K562 (cell line): ENCODE measurements at regions not wholly inside any gene's neighbourhood (a gene's known extent, or its start where the extent isn't known, plus 50 kb on each side); places are given as distances from the start of the nearest gene placed in this dataset.

Experiments used
- ATAC-seq: fragments of 200-7000 bp; cut with Tn5 transposase; 3 replicates; pipeline ENCODE4 v1.9.1; 2020; ENCODE audit warnings: moderate library complexity
- BruUV-seq: library from RNA; stranded (reverse); fragments of 400-500 nt; replicated peaks from 2 replicates; lab custom pipeline; 2021; lab: Mats Ljungman, UMichigan
- CTCF ChIA-PET: fragments of 300-600 bp; formaldehyde crosslinking; extraction: SDS; loops from one replicate; lab custom pipeline; 2021; ENCODE audit warnings: low intra/inter-chr PET ratio; lab: Yijun Ruan, JAX
- POLR2A ChIA-PET: fragments of 300-600, 350-650 bp; sonication (Branson Sonifier 250); formaldehyde crosslinking; extraction: SDS; loops from one replicate; lab custom pipeline; 2021; ENCODE audit warnings: antibody characterized with exemption, inconsistent platforms; lab: Yijun Ruan, JAX
- DNase-seq, 4 experiments: peaks; one replicate each; pipeline versions ENCODE4 v3.0.0 to v3.0.0-alpha.2; 2011 to 2018; ENCODE audit warnings: low spot score in 3 of 4, mixed read lengths in 3 of 4; ENCODE audit errors: extremely low read depth in 1 of 4
- FAIRE-seq: peaks from 2 replicates; lab custom pipeline; 2011; peaks lifted over from hg19 to GRCh38; lab: Jason Lieb, UNC
- H2AFZ ChIP-seq: 2 replicates; pipeline ENCODE4 v1.6.0; 2011; ENCODE audit warnings: low read depth, low read length, control low read depth, inconsistent platforms
- H3K27ac ChIP-seq: fragments of 200-600 bp; 3 replicates; pipeline ENCODE4 v1.8.0; 2011; ENCODE audit warnings: low read depth, mild to moderate bottlenecking, control low read depth, inconsistent platforms, low read length, moderate library complexity, mixed read lengths; ENCODE audit errors: extremely low read depth
- H3K27me3 ChIP-seq, 2 experiments: fragments of 300-600 bp in 1 of 2; 2 replicates in 1 of 2; 3 replicates in 1 of 2; pipeline versions ENCODE4 v1.6.0 to v1.8.0; 2011; ENCODE audit warnings: inconsistent platforms in 2 of 2, low read length in 2 of 2, mild to moderate bottlenecking in 1 of 2, mixed read lengths in 1 of 2, moderate library complexity in 1 of 2; ENCODE audit not compliant: control insufficient read depth in 2 of 2, insufficient read depth in 2 of 2
- H3K36me3 ChIP-seq: fragments of 300-600 bp; 3 replicates; pipeline ENCODE4 v1.8.0; 2011; ENCODE audit warnings: mild to moderate bottlenecking, low read length, inconsistent platforms; ENCODE audit not compliant: control insufficient read depth, insufficient read depth
- H3K4me1 ChIP-seq, 2 experiments: fragments of 200-600 bp in 1 of 2; replicated peaks in 1 of 2; 2 replicates in 1 of 2; 3 replicates in 1 of 2; pipeline versions ENCODE4 v1.5.1 to v1.8.0; 2011; ENCODE audit warnings: inconsistent platforms in 2 of 2, low read length in 2 of 2, mild to moderate bottlenecking in 1 of 2, mixed read lengths in 1 of 2, moderate library complexity in 1 of 2; ENCODE audit not compliant: control insufficient read depth in 2 of 2, insufficient read depth in 2 of 2
- H3K4me2 ChIP-seq: 2 replicates; pipeline ENCODE4 v1.6.1; 2011; ENCODE audit warnings: low read length, control low read depth, inconsistent platforms, mixed read lengths; ENCODE audit not compliant: insufficient read depth
- H3K4me3 ChIP-seq: fragments of 200-600 bp; sonication (generic), shearing (Covaris generic); 2 replicates; pipeline ENCODE4 v1.5.1; 2016; ENCODE audit warnings: control low read depth, inconsistent platforms
- H3K79me2 ChIP-seq: fragments of 200-600 bp; 3 replicates; pipeline ENCODE4 v1.8.0; 2011; ENCODE audit warnings: low read length, inconsistent platforms; ENCODE audit not compliant: control insufficient read depth, insufficient read depth
- H3K9ac ChIP-seq, 2 experiments: 2 replicates each; pipeline versions ENCODE4 v1.6.0 to v1.6.1; 2011; ENCODE audit warnings: low read depth in 2 of 2, low read length in 2 of 2, control low read depth in 1 of 2, inconsistent platforms in 1 of 2, mild to moderate bottlenecking in 1 of 2, mixed read lengths in 1 of 2; ENCODE audit not compliant: insufficient read depth in 1 of 2
- H3K9me1 ChIP-seq: one replicate; pipeline ENCODE4 v1.6.0; 2011; ENCODE audit warnings: inconsistent platforms, mild to moderate bottlenecking, low read length, moderate library complexity; ENCODE audit not compliant: control insufficient read depth, insufficient read depth
- H3K9me3 ChIP-seq: replicated peaks from 2 replicates; pipeline ENCODE4 v1.5.1; 2011; ENCODE audit warnings: low read depth, low read length, inconsistent platforms; ENCODE audit not compliant: control insufficient read depth, insufficient read depth
- H4K20me1 ChIP-seq: replicated peaks from 2 replicates; pipeline ENCODE4 v1.6.1; 2011; ENCODE audit warnings: low read length, inconsistent platforms, mixed read lengths; ENCODE audit not compliant: control insufficient read depth, insufficient read depth
- ADNP ChIP-seq: fragments of 200-800 bp; sonication (Bioruptor generic); IDR thresholded peaks from 2 replicates; pipeline ENCODE4 v1.6.1; 2016; ENCODE audit warnings: missing genetic modification characterization, missing compliant biosample characterization
- DIDO1 ChIP-seq: fragments of 450-650 bp; IDR thresholded peaks from 2 replicates; pipeline ENCODE4 v1.6.1; 2016; ENCODE audit warnings: low read depth, missing biosample characterization, missing genetic modification characterization
- IRF2 ChIP-seq: sonication (generic); formaldehyde crosslinking; IDR thresholded peaks from 2 replicates; pipeline ENCODE4 v1.8.1; 2022; ENCODE audit warnings: mild to moderate bottlenecking, missing genetic modification reagents
- KLF6 ChIP-seq: fragments of 250-450 bp; sonication (Bioruptor Pico); IDR thresholded peaks from 2 replicates; pipeline ENCODE4 v1.4.0; 2020; ENCODE audit warnings: mild to moderate bottlenecking, moderate library complexity, borderline replicate concordance
- NFYB ChIP-seq: IDR thresholded peaks from 2 replicates; pipeline ENCODE4 v1.6.1; 2011; ENCODE audit warnings: mild to moderate bottlenecking, moderate library complexity; ENCODE audit not compliant: insufficient read length; ENCODE audit errors: extremely low read depth
- PCBP1 ChIP-seq: fragments of 200-400 bp; formaldehyde crosslinking; IDR thresholded peaks from 2 replicates; pipeline ENCODE4 v1.6.1; 2018; ENCODE audit warnings: mild to moderate bottlenecking, low read depth, low read length; ENCODE audit not compliant: poor library complexity, severe bottlenecking
- RBM25 ChIP-seq: fragments of 200-400 bp; formaldehyde crosslinking; IDR thresholded peaks from 2 replicates; pipeline ENCODE4 v1.6.1; 2018; ENCODE audit warnings: low read length, low read depth, moderate library complexity; ENCODE audit not compliant: severe bottlenecking
- ZEB2 ChIP-seq: fragments of 450-650 bp; IDR thresholded peaks from 2 replicates; pipeline ENCODE4 v1.6.1; 2016
- WGBS: fragments of 100-300 bp; shearing (Covaris generic); methylation state at CpG from one replicate; pipeline ENCODE4 v1.1.6; 2016; ENCODE audit warnings: low coverage, mixed read lengths; ENCODE audit not compliant: insufficient coverage; ENCODE audit errors: missing lambda C conversion rate; 5-methylcytosine and 5-hydroxymethylcytosine counted together
- in situ Hi-C: fragments of 300-500 bp; cut with MboI; formaldehyde crosslinking; loops from 4 replicates; pipeline ENCODE4 v1.15.0; 2018; ENCODE audit warnings: inconsistent platforms, mixed read lengths
- intact Hi-C: fragments of 100-400 bp; cut with micrococcal nuclease; formaldehyde crosslinking; loops from 2 replicates; pipeline ENCODE4 v1.14.2; 2022
- TF ChIP-seq, protein P1 (sequence below): fragments of 450-650 bp; IDR thresholded peaks from 2 replicates; pipeline ENCODE4 v1.6.1; 2018; ENCODE audit warnings: mild to moderate bottlenecking, low read depth; ENCODE audit not compliant: partially characterized antibody
- TF ChIP-seq, protein P2 (sequence below): sonication (generic); formaldehyde crosslinking; IDR thresholded peaks from 2 replicates; pipeline ENCODE4 v1.8.1; 2022; ENCODE audit warnings: missing genetic modification reagents
- TF ChIP-seq, protein P3 (sequence below): fragments of 450-650 bp; IDR thresholded peaks from one replicate; pipeline ENCODE4 v1.6.1; 2018; ENCODE audit warnings: mild to moderate bottlenecking, moderate library complexity; ENCODE audit not compliant: partially characterized antibody

DNA sequence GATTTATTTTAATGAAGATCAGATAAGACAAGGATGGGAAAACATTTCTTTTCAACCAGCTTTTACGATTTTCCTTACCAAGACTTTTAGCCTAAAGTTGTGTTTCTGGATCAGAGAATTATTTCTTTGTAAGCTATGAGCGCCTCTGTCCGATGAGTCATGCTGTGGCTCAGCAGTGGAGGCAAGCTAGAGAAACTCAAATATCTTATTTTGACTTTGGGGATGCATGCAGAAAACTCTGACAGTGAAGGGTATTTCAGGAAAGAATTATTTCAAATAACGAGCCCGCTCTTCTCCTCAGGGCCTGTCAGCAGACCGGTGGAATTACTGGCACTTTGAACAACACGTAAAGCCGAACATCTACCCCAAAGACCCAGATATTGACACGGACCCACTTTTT is 77.9 kb upstream of the OR5AK2 start (continued):
- TF ChIP-seq DIDO1, result no peak
- TF ChIP-seq, all 486 proteins: peak for 0

DNA sequence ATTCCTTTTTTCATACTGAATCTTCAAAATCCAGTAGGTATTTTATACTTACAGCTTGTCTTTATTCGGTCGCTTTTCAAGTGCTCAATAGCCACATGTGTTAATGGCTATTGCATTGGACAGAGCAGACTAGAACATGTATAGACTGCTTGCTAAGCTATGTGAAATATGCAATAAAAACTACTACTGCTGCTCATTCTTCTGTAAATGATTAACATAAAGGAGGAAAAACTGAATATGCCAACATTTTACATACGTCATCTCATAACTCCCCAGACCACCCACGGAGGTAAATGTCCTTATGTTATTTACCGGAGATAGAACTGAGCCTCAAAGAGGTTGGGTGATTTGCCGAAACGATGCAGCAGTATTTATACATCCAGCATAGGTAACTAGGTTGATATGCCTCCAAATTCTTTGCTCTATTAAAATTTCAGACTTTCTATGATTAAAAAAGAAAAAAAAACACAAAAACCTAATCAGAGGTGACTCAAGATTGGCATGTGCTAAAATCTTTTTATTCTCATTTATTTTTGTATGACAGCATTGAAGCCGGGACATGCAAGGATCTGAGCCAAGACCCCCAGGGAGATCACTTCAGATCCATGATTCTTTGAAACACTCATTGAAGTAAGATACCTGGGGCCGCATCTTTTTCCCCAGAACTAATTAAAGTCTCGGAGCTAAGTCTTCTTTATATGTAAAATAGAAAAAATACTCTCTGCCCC is 78.5 kb upstream of the OR5AK2 start:
- POLR2A ChIA-PET, result no interaction called here
- Histone ChIP-seq H2AFZ (no peak overlapping the region), H3K4me3 (no peak overlapping the region), H3K9me3 (no peaks in the 10 kb centered on the region), H3K9ac (no peak overlapping the region), H4K20me1 (no peaks in the 10 kb centered on the region)
- 0% methylated on average over 10 of the region's 10 CpGs for WGBS
- ATAC-seq, result no peak
- no peak for TF ChIP-seq KLF6 (CRISPR knock-in tag)
- TF ChIP-seq, protein P1, sequence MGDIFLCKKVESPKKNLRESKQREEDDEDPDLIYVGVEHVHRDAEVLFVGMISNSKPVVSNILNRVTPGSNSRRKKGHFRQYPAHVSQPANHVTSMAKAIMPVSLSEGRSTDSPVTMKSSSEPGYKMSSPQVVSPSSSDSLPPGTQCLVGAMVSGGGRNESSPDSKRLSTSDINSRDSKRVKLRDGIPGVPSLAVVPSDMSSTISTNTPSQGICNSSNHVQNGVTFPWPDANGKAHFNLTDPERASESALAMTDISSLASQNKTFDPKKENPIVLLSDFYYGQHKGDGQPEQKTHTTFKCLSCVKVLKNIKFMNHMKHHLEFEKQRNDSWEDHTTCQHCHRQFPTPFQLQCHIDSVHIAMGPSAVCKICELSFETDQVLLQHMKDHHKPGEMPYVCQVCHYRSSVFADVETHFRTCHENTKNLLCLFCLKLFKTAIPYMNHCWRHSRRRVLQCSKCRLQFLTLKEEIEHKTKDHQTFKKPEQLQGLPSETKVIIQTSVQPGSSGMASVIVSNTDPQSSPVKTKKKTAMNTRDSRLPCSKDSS, result no peak
- TF ChIP-seq, protein P2, sequence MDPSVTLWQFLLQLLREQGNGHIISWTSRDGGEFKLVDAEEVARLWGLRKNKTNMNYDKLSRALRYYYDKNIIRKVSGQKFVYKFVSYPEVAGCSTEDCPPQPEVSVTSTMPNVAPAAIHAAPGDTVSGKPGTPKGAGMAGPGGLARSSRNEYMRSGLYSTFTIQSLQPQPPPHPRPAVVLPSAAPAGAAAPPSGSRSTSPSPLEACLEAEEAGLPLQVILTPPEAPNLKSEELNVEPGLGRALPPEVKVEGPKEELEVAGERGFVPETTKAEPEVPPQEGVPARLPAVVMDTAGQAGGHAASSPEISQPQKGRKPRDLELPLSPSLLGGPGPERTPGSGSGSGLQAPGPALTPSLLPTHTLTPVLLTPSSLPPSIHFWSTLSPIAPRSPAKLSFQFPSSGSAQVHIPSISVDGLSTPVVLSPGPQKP (CRISPR knock-in tag), result no peak
- no peak for TF ChIP-seq ZEB2
- no peak for TF ChIP-seq ADNP
- TF ChIP-seq RBM25, result no peak
- TF ChIP-seq, protein P3, sequence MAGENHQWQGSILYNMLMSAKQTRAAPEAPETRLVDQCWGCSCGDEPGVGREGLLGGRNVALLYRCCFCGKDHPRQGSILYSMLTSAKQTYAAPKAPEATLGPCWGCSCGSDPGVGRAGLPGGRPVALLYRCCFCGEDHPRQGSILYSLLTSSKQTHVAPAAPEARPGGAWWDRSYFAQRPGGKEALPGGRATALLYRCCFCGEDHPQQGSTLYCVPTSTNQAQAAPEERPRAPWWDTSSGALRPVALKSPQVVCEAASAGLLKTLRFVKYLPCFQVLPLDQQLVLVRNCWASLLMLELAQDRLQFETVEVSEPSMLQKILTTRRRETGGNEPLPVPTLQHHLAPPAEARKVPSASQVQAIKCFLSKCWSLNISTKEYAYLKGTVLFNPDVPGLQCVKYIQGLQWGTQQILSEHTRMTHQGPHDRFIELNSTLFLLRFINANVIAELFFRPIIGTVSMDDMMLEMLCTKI, result no peak
- no peak for TF ChIP-seq IRF2 (CRISPR knock-in tag)
- no peak for TF ChIP-seq NFYB
- TF ChIP-seq PCBP1, result no peak
- TF ChIP-seq, all 486 proteins: peak for 0
- H3K4me1 ChIP-seq, result no peaks in the 10 kb centered on the region
- intact Hi-C loops (no loop called here), in situ Hi-C loops (no loop called here)
- H3K79me2 ChIP-seq, result no peaks in the 10 kb centered on the region
- no peak for FAIRE-seq
- CTCF ChIA-PET, result no interaction called here
- no peak for DNase-seq
- H3K4me2 ChIP-seq, result no peak overlapping the region
- H3K9me1 ChIP-seq, result no peaks in the 10 kb centered on the region
- no peaks in the 10 kb centered on the region for H3K36me3 ChIP-seq
- no peak overlapping the region for H3K27ac ChIP-seq
- no TSS peak for BruUV-seq
- no peaks in the 10 kb centered on the region for H3K27me3 ChIP-seq
